ENCODE measurements at regions not wholly inside any gene's neighbourhood (a gene's known extent, or its start where the extent isn't known, plus 50 kb on each side); places are given as distances from the start of the nearest gene placed in this dataset.
"Not testable (repeated sequence)": the region's sequence is repeated elsewhere in the genome, so short reads cannot be mapped to it uniquely, and the experiment has no call there.

DNA sequence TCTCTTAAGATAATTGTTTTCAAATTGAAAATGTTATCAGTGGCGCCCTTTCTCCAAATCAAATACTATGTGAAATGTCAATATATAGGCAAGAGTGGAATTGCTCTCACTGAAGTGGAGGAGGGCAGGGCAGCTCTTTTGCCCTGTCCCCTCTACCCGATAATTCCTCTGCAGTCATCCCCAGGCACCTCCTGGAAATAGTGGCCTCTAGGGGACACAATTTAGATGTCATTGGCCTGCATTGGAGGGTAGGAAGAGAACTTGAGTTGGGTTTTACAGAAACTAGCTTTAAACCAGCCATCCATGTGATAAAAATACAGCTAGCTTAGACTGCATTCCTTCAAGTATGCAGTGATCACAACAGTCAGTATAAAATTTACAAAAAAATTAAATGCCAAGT lies 288.9 kb downstream of the EDEM1 start:
- no peak for DNase-seq (ENCODE audit: low read depth)

DNA sequence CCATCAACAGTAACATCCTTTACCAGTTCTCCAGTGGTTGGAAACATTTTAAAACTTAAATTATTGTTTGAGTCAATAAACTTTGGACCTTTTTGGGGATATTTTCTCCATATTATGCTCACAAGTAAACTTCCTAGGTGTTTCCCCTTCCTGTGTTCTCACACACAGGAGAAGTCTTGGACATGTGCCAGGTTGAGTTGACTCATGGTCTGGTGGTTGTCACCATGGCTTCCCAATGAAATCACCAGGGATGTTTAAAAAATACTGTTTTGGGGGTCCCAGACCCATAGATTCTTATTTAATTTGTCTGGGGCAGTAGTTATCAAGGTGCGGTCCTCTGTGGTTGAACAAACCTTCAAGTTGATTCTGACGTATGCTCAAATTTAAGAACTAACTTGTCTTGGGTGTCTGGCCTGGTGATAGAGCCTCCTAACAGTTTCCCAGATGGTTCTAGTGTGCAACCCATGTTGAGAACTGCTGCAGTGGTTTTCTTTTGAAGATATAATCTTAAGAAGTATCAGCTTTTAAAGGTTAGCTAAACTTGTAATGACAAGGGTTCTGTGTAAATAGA lies 291.8 kb downstream of the EDEM1 start:
- no peak for DNase-seq (ENCODE audit: low read depth)

- DNase-seq (ENCODE audit: low read depth) = no peak
These were observed 292.7 kb downstream of the EDEM1 start for GRCh38 chr3:5480190-5480589.

DNA sequence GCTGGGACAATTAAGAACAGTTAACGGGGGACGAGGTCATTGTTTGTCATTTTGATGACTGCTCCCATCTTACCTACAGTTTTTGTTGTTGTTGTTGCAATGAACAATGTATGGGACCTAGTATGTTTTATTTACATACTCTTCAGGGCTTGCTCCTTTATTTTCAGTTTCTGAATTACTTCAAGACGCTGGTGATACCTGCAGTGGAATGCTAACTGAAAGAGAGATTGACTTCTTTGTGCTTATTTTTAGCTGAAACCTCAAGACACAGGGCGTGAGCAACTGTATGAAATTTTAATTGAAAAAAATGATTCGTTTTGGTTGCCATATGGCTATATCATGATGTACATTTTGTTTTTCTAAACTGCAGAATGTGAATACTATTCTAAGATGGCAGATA lies 297.9 kb downstream of the EDEM1 start:
- DNase-seq (ENCODE audit: low read depth) = no peak

DNA sequence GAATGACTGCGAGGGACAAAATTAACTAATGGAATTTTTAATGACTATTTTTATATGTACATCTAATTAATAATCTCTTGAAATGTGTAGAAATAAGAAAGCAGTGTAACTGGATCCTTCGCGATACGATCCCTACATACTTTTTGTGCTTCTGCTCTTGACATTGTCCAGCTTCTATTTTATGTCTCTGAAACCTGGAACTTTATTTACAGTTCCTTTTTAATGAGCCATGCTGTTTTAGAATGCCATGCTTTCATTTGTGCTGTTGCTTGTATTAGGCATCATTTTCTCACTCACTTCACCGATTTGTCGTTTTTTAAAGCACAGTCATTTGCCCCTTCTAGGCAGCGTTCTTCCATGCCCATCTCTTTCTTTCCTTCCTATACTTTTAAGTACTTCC lies 301.3 kb downstream of the EDEM1 start:
- DNase-seq (ENCODE audit: low read depth) = no peak

DNA sequence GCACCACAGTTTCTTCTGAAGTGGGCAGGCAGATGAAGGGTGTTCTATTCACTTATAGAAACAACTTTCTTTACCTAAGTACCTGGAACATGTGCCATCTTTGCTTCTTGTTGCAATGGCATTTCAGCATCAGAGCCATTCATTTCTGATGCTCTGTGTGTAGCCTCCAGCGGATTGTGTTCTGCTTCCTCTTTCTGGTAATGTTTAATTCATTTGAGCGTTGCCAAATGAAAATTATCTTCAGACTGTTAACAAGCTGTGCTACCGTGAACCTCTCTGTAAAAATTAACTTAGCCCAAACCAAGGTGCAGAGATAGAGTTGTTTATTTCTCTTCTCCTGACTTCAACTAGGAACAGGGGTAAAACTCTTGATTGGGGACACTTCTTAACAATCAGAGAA lies 302.0 kb downstream of the EDEM1 start:
- DNase-seq (ENCODE audit: low read depth) = no peak

- no peak for DNase-seq (ENCODE audit: low read depth)
These were observed 307.5 kb downstream of the EDEM1 start for GRCh38 chr3:5494905-5495519.

DNA sequence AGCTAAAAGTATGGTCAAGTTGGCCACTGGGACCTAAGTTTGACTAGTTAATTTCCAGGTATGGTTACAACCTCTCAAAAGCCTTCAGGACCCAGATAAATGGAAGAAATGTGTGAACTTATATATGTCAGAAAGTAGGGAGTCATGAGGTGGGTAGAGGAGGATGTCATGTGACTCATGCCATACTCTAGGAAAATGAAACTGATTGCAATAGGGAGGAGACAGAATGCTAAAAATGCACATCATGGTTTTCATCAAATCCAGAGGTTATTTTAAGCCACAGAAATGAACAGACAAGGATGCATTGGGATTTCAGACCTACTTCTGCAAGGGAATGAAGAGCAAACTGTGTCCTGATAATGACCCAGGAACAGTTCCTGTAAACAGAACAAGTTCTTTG lies 310.0 kb downstream of the EDEM1 start:
- DNase-seq (ENCODE audit: low read depth) = no peak

DNA sequence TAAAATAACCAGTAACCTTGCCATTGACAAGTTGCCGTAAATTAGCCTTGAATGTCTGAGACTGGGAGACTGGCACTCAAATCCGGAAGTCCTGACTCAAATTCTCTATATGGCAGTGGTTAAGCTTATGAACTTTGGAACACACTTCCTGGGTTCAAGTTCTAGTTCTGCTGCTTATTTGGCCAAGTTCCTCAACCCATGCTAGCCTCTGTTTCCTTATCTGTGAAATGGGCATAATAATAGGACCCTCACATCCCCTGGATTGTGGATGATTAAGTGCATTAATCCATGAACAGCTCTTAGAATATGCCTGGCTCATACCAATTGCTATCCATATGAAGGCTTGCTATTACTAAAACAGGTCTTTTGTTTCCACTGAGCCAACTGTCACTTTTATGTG lies 311.5 kb downstream of the EDEM1 start:
- DNase-seq (ENCODE audit: low read depth) = no peak

DNA sequence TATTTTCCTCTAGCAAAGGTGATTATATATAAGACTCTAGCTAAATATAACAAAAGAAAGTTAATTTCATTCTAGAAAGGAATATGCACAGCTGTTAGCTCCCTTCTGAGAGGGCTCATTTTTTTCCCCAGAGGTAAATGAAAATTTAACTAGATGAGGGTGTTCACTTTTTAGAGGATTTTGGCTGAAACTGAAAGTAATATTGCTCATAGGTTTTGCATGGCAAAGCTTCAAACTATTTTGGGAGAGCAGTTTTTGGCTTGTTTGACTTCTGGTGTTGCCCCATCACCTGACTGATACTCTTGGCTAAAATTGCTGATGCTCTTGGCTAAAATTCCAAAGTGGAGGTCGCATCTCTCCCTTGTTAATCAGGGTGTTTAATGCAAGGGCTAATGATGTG lies 311.9 kb downstream of the EDEM1 start:
- DNase-seq (ENCODE audit: low read depth) = no peak

DNA sequence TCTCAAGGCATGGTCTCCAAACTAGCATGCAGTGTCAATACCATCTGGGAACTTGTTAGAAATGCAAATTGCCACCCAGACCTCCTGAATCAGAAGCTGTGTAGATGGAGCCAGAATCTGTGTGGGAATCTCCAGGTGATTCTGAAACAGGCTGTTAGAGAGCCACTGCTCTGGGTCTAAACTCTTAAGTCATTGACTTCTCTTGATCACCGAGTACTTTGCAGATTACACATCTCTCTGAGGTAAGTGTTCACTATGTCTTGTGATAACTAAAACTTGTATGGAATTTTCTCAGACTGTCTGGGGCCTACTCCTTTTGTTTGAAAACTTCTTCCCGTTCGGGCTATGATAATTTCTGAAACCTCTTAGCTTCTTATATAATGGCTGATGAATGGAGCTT lies 315.6 kb downstream of the EDEM1 start:
- no peak for DNase-seq (ENCODE audit: low read depth)

GRCh38 chr3:5504135-5504534 lies 316.6 kb downstream of the EDEM1 start:
- DNase-seq (ENCODE audit: low read depth) = no peak

- DNase-seq (ENCODE audit: low read depth) = no peak
These were observed 317.7 kb downstream of the EDEM1 start for GRCh38 chr3:5505163-5505562.

GRCh38 chr3:5505997-5506396 lies 318.5 kb downstream of the EDEM1 start:
- DNase-seq (ENCODE audit: low read depth) = no peak

DNA sequence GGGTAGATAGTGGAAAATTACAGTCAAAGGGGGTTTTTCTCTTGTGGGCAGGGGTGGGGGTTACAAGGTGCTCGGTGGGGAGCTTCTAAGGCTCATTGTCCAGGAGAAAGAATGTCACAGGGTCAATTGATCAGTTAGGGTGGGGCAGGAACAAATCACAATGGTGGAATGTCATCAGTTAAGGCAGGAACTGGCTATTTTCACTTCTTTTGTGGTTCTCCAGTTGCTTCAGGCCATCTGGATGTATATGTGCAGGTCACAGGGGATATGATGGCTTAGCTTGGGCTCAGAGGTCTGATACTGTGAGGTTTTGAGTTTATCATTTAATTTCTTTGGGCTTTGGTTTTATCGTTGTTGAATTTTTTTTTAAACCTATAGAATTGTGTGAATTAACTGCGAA lies 321.4 kb downstream of the EDEM1 start:
- not testable (repeated sequence) for DNase-seq (ENCODE audit: low read depth)

DNA sequence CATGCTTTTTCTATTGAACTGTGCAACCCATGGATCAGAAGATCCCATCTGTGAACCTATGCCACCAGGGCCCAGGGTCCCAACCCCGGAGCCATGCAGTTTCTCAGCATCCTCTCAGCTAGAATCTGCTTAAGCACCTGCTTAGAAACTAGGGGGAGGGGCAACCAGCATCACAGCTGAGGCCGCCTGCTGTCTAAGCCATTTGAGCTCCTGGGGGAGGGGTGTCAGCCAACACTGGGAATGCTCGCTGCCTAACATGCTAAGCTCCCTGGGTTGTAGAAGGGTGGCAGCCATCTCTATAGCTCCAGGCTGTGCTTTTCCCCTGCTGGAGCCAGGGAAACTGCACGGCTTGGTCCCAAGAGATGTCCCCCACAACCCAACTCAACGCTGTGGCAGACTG lies 322.8 kb downstream of the EDEM1 start:
- DNase-seq (ENCODE audit: low read depth) = no peak

DNA sequence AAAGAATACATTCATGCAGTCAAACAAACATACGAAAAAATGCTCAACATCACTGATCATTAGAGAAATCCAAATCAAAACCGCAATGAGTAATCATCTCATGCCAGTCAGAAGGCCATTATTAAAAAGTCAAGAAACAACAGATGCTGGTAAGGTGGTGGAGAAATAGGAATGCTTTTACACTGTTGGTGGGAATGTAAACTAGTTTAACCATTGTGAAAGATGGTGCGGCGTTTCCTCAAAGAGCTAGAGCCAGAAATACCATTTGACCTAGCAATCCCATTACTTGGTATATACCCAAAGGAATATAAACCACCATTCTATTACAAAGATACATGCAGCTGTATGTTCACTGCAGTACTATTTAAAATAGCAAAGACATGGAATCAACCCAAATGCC lies 330.4 kb downstream of the EDEM1 start:
- DNase-seq (ENCODE audit: low read depth) = no peak

DNA sequence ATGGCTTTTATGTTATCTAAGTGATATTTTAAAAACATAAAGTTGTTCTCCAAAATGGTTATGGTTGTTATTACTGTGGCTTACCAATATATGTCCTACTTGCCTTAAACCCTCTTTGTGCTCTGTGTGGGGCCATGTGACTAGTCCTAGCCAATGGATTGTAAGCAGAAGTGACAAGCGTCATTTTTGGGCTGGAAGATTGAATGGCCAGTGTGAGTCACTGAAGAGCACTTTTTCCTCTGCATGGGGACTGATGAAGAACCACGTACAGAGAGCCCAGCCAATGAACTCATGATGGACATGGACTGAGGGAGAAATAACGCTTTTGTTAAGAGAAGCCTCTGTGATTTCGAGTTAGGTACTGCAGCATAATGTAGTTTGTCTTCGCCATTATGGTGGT lies 332.7 kb downstream of the EDEM1 start:
- no peak for DNase-seq (ENCODE audit: low read depth)

- no peak for DNase-seq (ENCODE audit: low read depth)
These were observed 335.6 kb downstream of the EDEM1 start for GRCh38 chr3:5523125-5523524.

DNA sequence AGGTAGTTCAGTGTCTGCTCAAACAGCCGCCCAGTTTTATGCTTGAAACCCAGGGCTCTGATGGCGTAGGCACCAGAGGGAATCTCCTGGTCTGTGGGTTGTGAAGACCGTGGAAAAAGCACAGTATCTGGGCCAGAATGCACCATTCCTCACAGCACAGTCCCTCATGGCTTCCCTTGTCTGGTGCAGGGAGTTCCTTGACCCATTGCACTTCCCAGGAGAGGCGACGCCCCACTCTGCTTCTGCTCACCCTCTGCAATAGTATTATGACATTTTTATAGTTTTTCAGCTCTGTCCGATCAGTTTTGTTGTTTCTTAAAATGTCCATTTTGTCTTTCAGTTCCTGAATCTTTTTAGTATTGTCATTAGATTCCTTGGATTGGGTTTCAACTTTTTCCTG lies 343.5 kb downstream of the EDEM1 start:
- DNase-seq (ENCODE audit: low read depth) = no peak

DNA sequence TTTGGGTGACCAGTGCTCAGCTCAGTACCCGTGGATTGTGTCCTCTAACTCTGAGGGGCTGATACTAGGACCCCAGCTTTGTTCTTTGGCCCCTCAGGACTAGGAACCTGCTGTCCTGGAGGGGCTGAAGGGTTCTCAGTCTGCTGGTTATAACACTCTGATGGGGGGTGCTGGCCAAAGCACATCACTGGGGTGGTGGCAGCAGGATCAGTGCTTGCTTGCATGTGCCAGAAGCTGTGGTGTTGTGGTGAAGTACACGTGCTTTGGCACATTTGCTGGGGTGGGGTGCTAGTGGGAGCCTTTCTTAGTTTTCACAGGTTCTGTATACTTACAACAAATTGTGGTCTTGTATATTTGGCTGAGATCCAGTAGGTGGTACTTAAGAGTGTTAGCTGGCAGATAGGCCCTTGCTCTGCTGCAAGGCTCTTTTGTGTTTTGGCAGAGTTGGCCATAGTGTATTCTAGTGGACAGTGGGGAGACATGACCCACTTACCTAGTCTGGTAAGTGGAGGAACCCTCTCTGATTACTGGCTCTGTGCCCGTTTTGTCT lies 344.3 kb downstream of the EDEM1 start:
- no peak for DNase-seq (ENCODE audit: low read depth)

- DNase-seq (ENCODE audit: low read depth) = no peak
These were observed 353.0 kb downstream of the EDEM1 start for GRCh38 chr3:5540532-5540931.

DNA sequence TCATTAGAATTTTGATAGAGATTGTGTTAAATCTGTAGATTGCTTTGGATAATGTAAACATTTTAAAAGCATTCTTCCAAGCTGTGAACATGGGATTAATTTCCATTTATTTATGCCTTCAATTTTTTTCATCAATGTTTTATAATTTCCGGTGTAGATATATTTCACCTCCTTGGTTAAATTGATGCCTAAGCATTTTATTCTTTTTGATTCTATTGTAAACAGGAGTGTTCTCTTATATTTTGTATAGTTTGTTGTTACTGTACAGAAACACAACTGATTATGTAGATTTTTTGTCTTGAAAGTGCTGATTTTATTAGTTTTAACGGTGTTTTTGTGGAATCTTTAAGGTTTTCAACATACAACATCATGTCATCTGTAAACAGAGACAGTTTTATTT lies 355.0 kb downstream of the EDEM1 start:
- no peak for DNase-seq (ENCODE audit: low read depth)

GRCh38 chr3:5543047-5543446 lies 355.5 kb downstream of the EDEM1 start:
- no peak for DNase-seq (ENCODE audit: low read depth)

Measured in EH (cell line).